ENCODE measurements at regions not wholly inside any gene's neighbourhood (a gene's known extent, or its start where the extent isn't known, plus 50 kb on each side); places are given as distances from the start of the nearest gene placed in this dataset.

- TF ChIP-seq CTCF (IDR thresholded peaks at IDR 0.05) (no peak), POLR2A (IDR thresholded peaks at IDR 0.05) (no peak)
- no peak for DNase-seq
- Histone ChIP-seq H3K27me3 (no peaks in the 10 kb centered on the region), H3K9me3 (no peaks in the 10 kb centered on the region), H3K4me1 (no peaks in the 10 kb centered on the region), H3K36me3 (no peaks in the 10 kb centered on the region), H3K27ac (no peak overlapping the region), H3K4me3 (no peak overlapping the region)
These were observed 1548.1 kb upstream of the LRRTM1 start for GRCh38 chr2:81852651-81853050.

- Histone ChIP-seq H3K36me3 (no peaks in the 10 kb centered on the region), H3K27me3 (no peaks in the 10 kb centered on the region), H3K27ac (no peak overlapping the region), H3K9me3 (no peaks in the 10 kb centered on the region), H3K4me3 (no peak overlapping the region), H3K4me1 (no peaks in the 10 kb centered on the region)
- TF ChIP-seq CTCF (IDR thresholded peaks at IDR 0.05), result no peak
- TF ChIP-seq POLR2A (IDR thresholded peaks at IDR 0.05), result no peak
- no peak for DNase-seq
These were observed 1535.2 kb upstream of the LRRTM1 start for GRCh38 chr2:81839780-81840179.

- TF ChIP-seq POLR2A (IDR thresholded peaks at IDR 0.05) (no peak), CTCF (IDR thresholded peaks at IDR 0.05) (no peak)
- Histone ChIP-seq H3K9me3 (no peaks in the 10 kb centered on the region), H3K4me1 (no peaks in the 10 kb centered on the region), H3K36me3 (no peaks in the 10 kb centered on the region), H3K27me3 (no peaks in the 10 kb centered on the region), H3K27ac (no peak overlapping the region), H3K4me3 (no peak overlapping the region)
- no peak for DNase-seq
These were observed 1530.9 kb upstream of the LRRTM1 start for GRCh38 chr2:81835321-81836000.

- Histone ChIP-seq H3K27me3 (no peaks in the 10 kb centered on the region), H3K4me3 (no peak overlapping the region), H3K27ac (no peak overlapping the region), H3K36me3 (no peaks in the 10 kb centered on the region), H3K4me1 (no peaks in the 10 kb centered on the region), H3K9me3 (no peaks in the 10 kb centered on the region)
- TF ChIP-seq CTCF (IDR thresholded peaks at IDR 0.05) (no peak), POLR2A (IDR thresholded peaks at IDR 0.05) (no peak)
- no peak for DNase-seq
These were observed 1482.3 kb upstream of the LRRTM1 start for GRCh38 chr2:81786811-81787210.

- Histone ChIP-seq H3K36me3 (no peaks in the 10 kb centered on the region), H3K4me1 (no peaks in the 10 kb centered on the region), H3K9me3 (no peaks in the 10 kb centered on the region), H3K27ac (no peak overlapping the region), H3K4me3 (no peak overlapping the region), H3K27me3 (no peaks in the 10 kb centered on the region)
- no peak for TF ChIP-seq POLR2A (IDR thresholded peaks at IDR 0.05)
- no peak for DNase-seq
These were observed 1462.8 kb upstream of the LRRTM1 start for GRCh38 chr2:81767187-81767912.

- no peak for DNase-seq
- Histone ChIP-seq H3K27me3 (no peaks in the 10 kb centered on the region), H3K4me3 (no peak overlapping the region), H3K9me3 (no peaks in the 10 kb centered on the region), H3K36me3 (no peaks in the 10 kb centered on the region), H3K4me1 (no peaks in the 10 kb centered on the region), H3K27ac (no peak overlapping the region)
- no peak for TF ChIP-seq POLR2A (IDR thresholded peaks at IDR 0.05)
These were observed 1443.0 kb upstream of the LRRTM1 start for GRCh38 chr2:81747481-81748070.
